Keratinocyte (primary cell): ENCODE measurements at regions not wholly inside any gene's neighbourhood (a gene's known extent, or its start where the extent isn't known, plus 50 kb on each side); places are given as distances from the start of the nearest gene placed in this dataset.
"Not testable (repeated sequence)": the region's sequence is repeated elsewhere in the genome, so short reads cannot be mapped to it uniquely, and the experiment has no call there.

Source experiments
- CTCF ChIP-seq, 3 experiments: IDR thresholded peaks in 1 of 3; conservative IDR thresholded peaks in 1 of 3; optimal IDR thresholded peaks in 1 of 3; 2 replicates in 2 of 3; 3 replicates in 1 of 3; pipeline versions ENCODE3 to v1.5.1; 2011; ENCODE audit warnings: low read length in 3 of 3, mild to moderate bottlenecking in 3 of 3, moderate library complexity in 2 of 3, control low read depth in 1 of 3, inconsistent platforms in 1 of 3; ENCODE audit not compliant: insufficient read depth in 2 of 3; ENCODE audit errors: extremely low read depth in 1 of 3
- EZH2 ChIP-seq: IDR thresholded peaks from one replicate; pipeline ENCODE4 v1.6.1; 2012; ENCODE audit warnings: inconsistent platforms, mild to moderate bottlenecking, low read length, moderate library complexity

GRCh38 chr3:22445336-22445735 is 694.3 kb upstream of the ZNF385D start:
- not testable (repeated sequence) for TF ChIP-seq EZH2; CTCF (optimal IDR thresholded peaks at IDR 0.05 in 1 of 3, IDR thresholded peaks at IDR 0.05 in 1 of 3, conservative IDR thresholded peaks at IDR 0.05 in 1 of 3; ENCODE audit: extremely low read depth in 1 of 3, insufficient read depth in 2 of 3, low read length in 3 of 3)
